Activated T-helper 1 cell treated with anti-CD3 and anti-CD28 coated beads, Interleukin-12 subunit alpha, Interleukin-12 subunit beta, Interleukin-2, Interleukin-4 antibody, amounts not matched to agents 30 ng/mL and 10 ng/mL and 1 ng/mL, durations not matched to agents 14 hours and 24 hours and 36 hours (primary cell): ENCODE measurements at regions not wholly inside any gene's neighbourhood (a gene's known extent, or its start where the extent isn't known, plus 50 kb on each side); places are given as distances from the start of the nearest gene placed in this dataset.
"Not testable (repeated sequence)": the region's sequence is repeated elsewhere in the genome, so short reads cannot be mapped to it uniquely, and the experiment has no call there.

ENCODE experiments used
- DNase-seq: peaks from one replicate; pipeline ENCODE4 v3.0.0; 2021; ENCODE audit warnings: low spot score
- H3K27ac Mint-ChIP-seq: one replicate; pipeline ENCODE4 v1.8.0; 2021; ENCODE audit warnings: mild to moderate bottlenecking, mixed read lengths
- H3K27me3 Mint-ChIP-seq: one replicate; pipeline ENCODE4 v1.8.0; 2022; ENCODE audit warnings: mild to moderate bottlenecking, moderate library complexity, mixed read lengths; ENCODE audit not compliant: insufficient read depth
- H3K36me3 Mint-ChIP-seq: one replicate; pipeline ENCODE4 v1.8.0; 2021; ENCODE audit warnings: low read depth, mixed read lengths
- H3K4me1 Mint-ChIP-seq: one replicate; pipeline ENCODE4 v1.8.0; 2021; ENCODE audit warnings: low read depth, mixed read lengths
- H3K4me3 Mint-ChIP-seq: one replicate; pipeline ENCODE4 v1.8.0; 2021; ENCODE audit warnings: mild to moderate bottlenecking, moderate library complexity, mixed read lengths
- H3K9me3 Mint-ChIP-seq: one replicate; pipeline ENCODE4 v1.8.0; 2021; ENCODE audit warnings: mixed read lengths
- intact Hi-C: fragments of 100-400 bp; cut with micrococcal nuclease; formaldehyde crosslinking; loops from one replicate; pipeline ENCODE4 v1.15.1; 2024

- Mint-ChIP-seq H3K9me3 (no peaks in the 10 kb centered on the region), H3K4me3 (no peak overlapping the region), H3K36me3 (no peaks in the 10 kb centered on the region), H3K27me3 (no peaks in the 10 kb centered on the region), H3K4me1 (no peaks in the 10 kb centered on the region), H3K27ac (no peak overlapping the region)
- intact Hi-C loops = no loop called here
- DNase-seq = no peak
Observed at GRCh38 chrX:20672476-20672875, 405.8 kb upstream of the RPS6KA3 start.

GRCh38 chrX:20671746-20672145 lies 405.0 kb upstream of the RPS6KA3 start:
- H3K27me3 Mint-ChIP-seq, H3K36me3 Mint-ChIP-seq, H3K4me1 Mint-ChIP-seq, DNase-seq, intact Hi-C loops, H3K4me3 Mint-ChIP-seq, H3K27ac Mint-ChIP-seq, H3K9me3 Mint-ChIP-seq: not testable (repeated sequence)

GRCh38 chrX:20670611-20671010 lies 403.9 kb upstream of the RPS6KA3 start:
- Mint-ChIP-seq H3K4me1 (no peaks in the 10 kb centered on the region), H3K4me3 (no peak overlapping the region), H3K36me3 (no peaks in the 10 kb centered on the region), H3K27ac (no peak overlapping the region), H3K27me3 (no peaks in the 10 kb centered on the region), H3K9me3 (no peaks in the 10 kb centered on the region)
- intact Hi-C loops = no loop called here
- no peak for DNase-seq

GRCh38 chrX:20668550-20668949 lies 401.8 kb upstream of the RPS6KA3 start:
- Mint-ChIP-seq H3K4me3 (no peak overlapping the region), H3K4me1 (no peaks in the 10 kb centered on the region), H3K36me3 (no peaks in the 10 kb centered on the region), H3K27me3 (no peaks in the 10 kb centered on the region), H3K27ac (no peak overlapping the region), H3K9me3 (no peaks in the 10 kb centered on the region)
- intact Hi-C loops = no loop called here
- no peak for DNase-seq

- no peaks in the 10 kb centered on the region for H3K4me1 Mint-ChIP-seq
- H3K27me3 Mint-ChIP-seq = no peaks in the 10 kb centered on the region
- intact Hi-C loops = no loop called here
- no peak overlapping the region for H3K27ac Mint-ChIP-seq
- no peak for DNase-seq
- no peaks in the 10 kb centered on the region for H3K9me3 Mint-ChIP-seq
- no peak overlapping the region for H3K4me3 Mint-ChIP-seq
- H3K36me3 Mint-ChIP-seq = no peaks in the 10 kb centered on the region
Observed at GRCh38 chrX:20666331-20666730, 399.6 kb upstream of the RPS6KA3 start.

- intact Hi-C loops = no loop called here
- no peaks in the 10 kb centered on the region for H3K9me3 Mint-ChIP-seq
- no peak for DNase-seq
- no peaks in the 10 kb centered on the region for H3K4me1 Mint-ChIP-seq
- H3K27ac Mint-ChIP-seq = no peak overlapping the region
- no peaks in the 10 kb centered on the region for H3K36me3 Mint-ChIP-seq
- H3K4me3 Mint-ChIP-seq = no peak overlapping the region
- H3K27me3 Mint-ChIP-seq = no peaks in the 10 kb centered on the region
Observed at GRCh38 chrX:20665481-20665880, 398.8 kb upstream of the RPS6KA3 start.

GRCh38 chrX:20664774-20665173 lies 398.1 kb upstream of the RPS6KA3 start:
- intact Hi-C loops = no loop called here
- no peaks in the 10 kb centered on the region for H3K4me1 Mint-ChIP-seq
- no peak for DNase-seq
- no peak overlapping the region for H3K27ac Mint-ChIP-seq
- H3K36me3 Mint-ChIP-seq = no peaks in the 10 kb centered on the region
- no peaks in the 10 kb centered on the region for H3K27me3 Mint-ChIP-seq
- no peak overlapping the region for H3K4me3 Mint-ChIP-seq
- no peaks in the 10 kb centered on the region for H3K9me3 Mint-ChIP-seq

GRCh38 chrX:20664131-20664530 lies 397.4 kb upstream of the RPS6KA3 start:
- intact Hi-C loops = no loop called here

GRCh38 chrX:20663336-20663735 lies 396.6 kb upstream of the RPS6KA3 start:
- no peaks in the 10 kb centered on the region for H3K9me3 Mint-ChIP-seq
- no peaks in the 10 kb centered on the region for H3K27me3 Mint-ChIP-seq
- H3K4me1 Mint-ChIP-seq = no peaks in the 10 kb centered on the region
- H3K27ac Mint-ChIP-seq = no peak overlapping the region
- intact Hi-C loops = no loop called here
- no peak for DNase-seq
- H3K4me3 Mint-ChIP-seq = no peak overlapping the region
- no peaks in the 10 kb centered on the region for H3K36me3 Mint-ChIP-seq

More at GRCh38 chrX:20664131-20664530, 397.4 kb upstream of the RPS6KA3 start:
- Mint-ChIP-seq H3K27me3 (no peaks in the 10 kb centered on the region), H3K9me3 (no peaks in the 10 kb centered on the region), H3K4me1 (no peaks in the 10 kb centered on the region), H3K27ac (no peak overlapping the region), H3K36me3 (no peaks in the 10 kb centered on the region), H3K4me3 (no peak overlapping the region)
- DNase-seq = no peak

GRCh38 chrX:20656721-20657120 lies 390.0 kb upstream of the RPS6KA3 start:
- H3K9me3 Mint-ChIP-seq = no peaks in the 10 kb centered on the region

GRCh38 chrX:20654596-20655106 lies 387.9 kb upstream of the RPS6KA3 start:
- H3K9me3 Mint-ChIP-seq = no peaks in the 10 kb centered on the region
- H3K27ac Mint-ChIP-seq = no peak overlapping the region
- H3K36me3 Mint-ChIP-seq = no peaks in the 10 kb centered on the region
- H3K4me3 Mint-ChIP-seq = no peak overlapping the region
- no peak for DNase-seq
- no peaks in the 10 kb centered on the region for H3K4me1 Mint-ChIP-seq
- H3K27me3 Mint-ChIP-seq = peaks cover 2% of the 10 kb centered on the region
- intact Hi-C loops = no loop called here

More at GRCh38 chrX:20656721-20657120, 390.0 kb upstream of the RPS6KA3 start:
- no peaks in the 10 kb centered on the region for H3K4me1 Mint-ChIP-seq
- H3K27ac Mint-ChIP-seq = no peak overlapping the region
- no peak overlapping the region for H3K4me3 Mint-ChIP-seq
- DNase-seq = no peak
- peaks cover 2% of the 10 kb centered on the region for H3K27me3 Mint-ChIP-seq
- no peaks in the 10 kb centered on the region for H3K36me3 Mint-ChIP-seq
- intact Hi-C loops = no loop called here

- peaks cover 2% of the 10 kb centered on the region for H3K27me3 Mint-ChIP-seq
- H3K9me3 Mint-ChIP-seq = no peaks in the 10 kb centered on the region
- H3K27ac Mint-ChIP-seq = no peak overlapping the region
- intact Hi-C loops = no loop called here
- no peak for DNase-seq
- no peak overlapping the region for H3K4me3 Mint-ChIP-seq
- H3K4me1 Mint-ChIP-seq = no peaks in the 10 kb centered on the region
- no peaks in the 10 kb centered on the region for H3K36me3 Mint-ChIP-seq
Observed at GRCh38 chrX:20653070-20653469, 386.4 kb upstream of the RPS6KA3 start.

GRCh38 chrX:20641954-20642353 lies 375.2 kb upstream of the RPS6KA3 start:
- no peak for DNase-seq
- Mint-ChIP-seq H3K4me1 (no peaks in the 10 kb centered on the region), H3K4me3 (no peak overlapping the region), H3K9me3 (no peaks in the 10 kb centered on the region), H3K36me3 (no peaks in the 10 kb centered on the region), H3K27ac (no peak overlapping the region), H3K27me3 (no peaks in the 10 kb centered on the region)
- intact Hi-C loops = no loop called here

GRCh38 chrX:20639115-20639514 lies 372.4 kb upstream of the RPS6KA3 start:
- no peak overlapping the region for H3K27ac Mint-ChIP-seq
- H3K36me3 Mint-ChIP-seq = no peaks in the 10 kb centered on the region
- H3K4me1 Mint-ChIP-seq = no peaks in the 10 kb centered on the region
- DNase-seq = no peak
- no peak overlapping the region for H3K4me3 Mint-ChIP-seq
- H3K9me3 Mint-ChIP-seq = no peaks in the 10 kb centered on the region
- no peaks in the 10 kb centered on the region for H3K27me3 Mint-ChIP-seq
- intact Hi-C loops = no loop called here
